ENCODE measurements at regions not wholly inside any gene's neighbourhood (a gene's known extent, or its start where the extent isn't known, plus 50 kb on each side); places are given as distances from the start of the nearest gene placed in this dataset.

GRCh38 chr5:42984307-42984706, 55.8 kb downstream of the ANXA2R start:
- no peak overlapping the region for H4K5ac ChIP-seq (ENCODE audit: insufficient read length, low read depth, low read length)
- no peak overlapping the region for H3K27ac ChIP-seq (ENCODE audit: low read depth, low read length)
- no peak overlapping the region for H2BK12ac ChIP-seq (ENCODE audit: low read depth, low read length)
- peaks cover 10 to 11% of the 10 kb centered on the region in 2 experiments; a peak in 3 of 4 replicates for H3K9me3 ChIP-seq (ENCODE audit: insufficient read depth in 2 of 2, low read depth in 1 of 2, low read length in 1 of 2)
- H2AK5ac ChIP-seq (ENCODE audit: low read depth, low read length), result no peak overlapping the region
- H3K56ac ChIP-seq (replicated peaks; ENCODE audit: insufficient read length, low read depth, low read length), result no peak overlapping the region
- no peak overlapping the region for H3K18ac ChIP-seq (ENCODE audit: extremely low read depth, low read length)
- no peak overlapping the region for H2BK120ac ChIP-seq (replicated peaks; ENCODE audit: low read depth, low read length)
- H3K4me1 ChIP-seq (replicated peaks in 1 of 4; ENCODE audit: control insufficient read depth in 3 of 4, insufficient read depth in 4 of 4, low read length in 3 of 4), result no peaks in the 10 kb centered on the region; a peak in 1 of 7 replicates
- no peaks in the 10 kb centered on the region for H4K20me1 ChIP-seq (replicated peaks in 1 of 2; ENCODE audit: control insufficient read depth in 1 of 2, insufficient read depth in 2 of 2, low read length in 2 of 2)
- no peak for DNase-seq (ENCODE audit: low read depth in 1 of 2, low spot score in 2 of 2)
- H4K8ac ChIP-seq (ENCODE audit: extremely low read depth, insufficient read depth, low read length), result no peak overlapping the region
- no peaks in the 10 kb centered on the region for H3K79me2 ChIP-seq (ENCODE audit: control insufficient read depth in 1 of 2, insufficient read depth in 2 of 2, low read length in 2 of 2)
- no peak overlapping the region for H3K4ac ChIP-seq (replicated peaks; ENCODE audit: insufficient read length, low read depth, low read length)
- no peak overlapping the region for H3K23ac ChIP-seq (ENCODE audit: insufficient read length)
- TF ChIP-seq CHD2 (IDR thresholded peaks at IDR 0.05; ENCODE audit: low read length), result no peak
- TF ChIP-seq E2F6 (IDR thresholded peaks at IDR 0.05), result no peak
- TF ChIP-seq YY1 (IDR thresholded peaks at IDR 0.05; ENCODE audit: low read depth, low read length), result no peak
- no peak for TF ChIP-seq HDAC6 (IDR thresholded peaks at IDR 0.05; ENCODE audit: low read depth, low read length)
- no peak for TF ChIP-seq CREB1 (IDR thresholded peaks at IDR 0.05)
- no peak for TF ChIP-seq SRF (IDR thresholded peaks at IDR 0.05; ENCODE audit: low read depth, low read length)
- no peak overlapping the region for H2AFZ ChIP-seq (ENCODE audit: low read length)
- H3K36me3 ChIP-seq (ENCODE audit: control insufficient read depth in 2 of 4, insufficient read depth in 4 of 4, low read length in 3 of 4), result no peaks in the 10 kb centered on the region; a peak in 1 of 8 replicates
- H3K27me3 ChIP-seq (replicated peaks in 1 of 4; ENCODE audit: control insufficient read depth in 3 of 4, extremely low read depth in 1 of 4, insufficient read depth in 3 of 4, low read length in 3 of 4), result peaks cover 0 to 4% (median under 1%) of the 10 kb centered on the region in 4 experiments; a peak in 2 of 7 replicates
- no peak overlapping the region for H2BK20ac ChIP-seq (ENCODE audit: low read length)
- no peak overlapping the region for H3K14ac ChIP-seq (ENCODE audit: insufficient read length)
- H3K9ac ChIP-seq (replicated peaks in 1 of 4; ENCODE audit: extremely low read depth in 1 of 4, low read depth in 3 of 4, low read length in 3 of 4), result no peak overlapping the region
- H4K91ac ChIP-seq (replicated peaks; ENCODE audit: insufficient read length, low read length), result no peak overlapping the region
- ChIA-PET POLR2A (ENCODE audit: partially characterized antibody) (no interaction called here), CTCF (ENCODE audit: partially characterized antibody) (interaction anchor here (0.6 to 1.7 kb wide), 2 partner anchors 13 to 73 kb away, joined by 3 read pairs; no protein-coding TSS in a partner anchor)
- no peak for FAIRE-seq
- H3K4me3 ChIP-seq (ENCODE audit: extremely low read depth in 1 of 4, insufficient read depth in 2 of 4, low read depth in 3 of 4, low read length in 4 of 4), result no peak overlapping the region
- no peaks in the 10 kb centered on the region for H3K23me2 ChIP-seq (ENCODE audit: low read depth, low read length)
- no peaks in the 10 kb centered on the region for H3K79me1 ChIP-seq (ENCODE audit: low read depth, low read length)
- H3K4me2 ChIP-seq (ENCODE audit: insufficient read depth in 1 of 2, low read depth in 2 of 2, low read length in 2 of 2), result no peak overlapping the region
- H2BK5ac ChIP-seq (ENCODE audit: low read depth, low read length), result no peak overlapping the region
- no peak overlapping the region for H2BK15ac ChIP-seq (ENCODE audit: low read length)
